ENCODE measurements at regions not wholly inside any gene's neighbourhood (a gene's known extent, or its start where the extent isn't known, plus 50 kb on each side); places are given as distances from the start of the nearest gene placed in this dataset.
A peak's percentile ranks its signal among the peaks of the same experiment; 100 is the strongest.
"Not testable (repeated sequence)": the region's sequence is repeated elsewhere in the genome, so short reads cannot be mapped to it uniquely, and the experiment has no call there.

DNA sequence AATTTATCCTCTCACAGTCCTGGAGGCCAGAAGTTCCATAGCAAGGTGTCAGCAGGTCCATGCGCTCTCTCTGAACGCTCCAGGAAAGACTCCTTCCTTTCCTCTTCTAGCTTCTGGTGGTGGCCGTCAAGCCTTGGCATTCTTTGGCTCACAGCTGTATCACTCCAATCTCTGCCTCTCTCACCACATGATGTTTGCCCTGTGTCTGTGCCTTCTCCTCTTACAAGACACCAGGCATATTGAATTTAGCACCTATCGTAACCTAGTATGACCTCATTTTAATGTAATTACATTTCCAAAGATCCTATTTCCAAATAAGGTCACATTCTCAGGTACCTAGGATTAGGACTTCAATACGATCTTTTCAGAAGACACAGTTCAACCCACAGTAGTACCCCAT is 428.5 kb downstream of the CD83 start:
- no peak for DNase-seq

DNA sequence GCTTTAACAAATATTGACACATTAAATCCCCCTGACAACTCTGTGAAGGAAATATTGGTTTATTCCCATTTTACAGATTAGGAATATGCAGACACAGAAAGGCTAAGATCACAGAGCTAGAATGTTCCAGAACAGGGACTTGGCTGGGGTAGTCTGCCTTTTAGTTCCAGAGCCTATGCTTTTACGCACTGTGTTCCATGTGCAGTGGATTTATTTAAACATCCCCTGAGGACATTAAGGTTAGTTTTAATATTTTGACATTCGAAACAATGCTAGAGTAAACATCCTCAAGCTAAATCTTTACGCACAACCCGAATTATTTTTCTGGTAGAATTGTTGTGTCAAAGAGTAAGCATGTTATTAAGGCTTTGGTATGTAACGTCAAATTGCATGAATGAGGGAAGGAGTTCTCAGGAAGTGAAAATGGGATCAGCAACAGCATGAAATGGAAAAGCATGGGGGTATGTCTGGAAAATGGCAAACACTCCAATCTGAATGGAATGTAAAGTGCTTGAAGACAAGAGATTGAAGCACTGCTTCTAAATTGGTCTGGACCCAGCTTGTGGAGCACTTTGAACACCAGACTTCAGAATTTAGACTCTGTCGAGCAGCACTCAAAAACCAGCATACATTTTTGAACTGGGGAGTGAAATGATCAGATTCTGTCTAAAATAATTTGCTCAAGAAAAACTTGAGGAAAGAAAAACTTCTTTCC is 429.9 kb downstream of the CD83 start:
- DNase-seq, result no peak

DNA sequence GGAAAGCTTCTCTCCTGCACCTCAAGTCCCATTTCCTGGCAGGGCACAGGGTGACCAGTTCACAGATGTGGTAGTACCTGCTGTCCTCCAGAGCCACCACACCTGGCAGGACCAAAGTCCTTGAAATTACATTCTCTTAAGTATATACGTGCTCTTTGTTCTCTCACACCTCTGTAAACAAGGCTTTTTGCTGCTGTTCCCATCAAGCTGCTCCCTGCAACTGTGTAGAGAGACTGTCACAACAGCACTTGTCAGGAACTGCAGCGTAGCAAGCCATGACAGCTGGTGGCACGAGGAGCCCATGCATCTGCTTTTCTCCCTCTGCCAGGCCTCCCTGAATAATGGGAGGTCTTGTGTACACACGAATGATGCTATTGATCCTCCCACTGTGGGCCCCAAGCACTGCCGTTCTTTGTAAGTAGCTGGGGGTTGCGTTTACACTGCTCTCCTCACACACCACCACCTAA is 431.8 kb downstream of the CD83 start:
- no peak for DNase-seq

- DNase-seq, result no peak
Measured at GRCh38 chr6:14549871-14550270, 432.3 kb downstream of the CD83 start.

DNA sequence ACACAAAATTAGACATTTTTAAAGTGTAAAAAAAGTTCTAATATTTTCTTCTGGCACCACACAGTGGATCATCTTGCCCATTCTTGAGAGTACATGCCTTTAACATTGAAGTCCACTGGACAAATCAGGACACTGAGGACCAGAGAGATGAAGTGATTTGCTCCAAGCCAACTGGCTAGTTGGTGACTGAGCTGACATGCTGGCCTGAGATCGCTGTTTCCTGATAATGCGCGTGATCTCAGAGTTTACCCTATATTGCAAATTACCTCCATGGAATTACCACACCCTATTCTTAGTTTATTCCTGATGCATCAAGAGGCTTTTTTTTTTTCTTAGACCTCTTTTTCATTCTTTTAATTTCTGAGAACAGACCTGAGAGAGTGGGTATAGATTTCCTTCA is 432.8 kb downstream of the CD83 start:
- DNase-seq, result no peak

GRCh38 chr6:14550822-14551221 is 433.2 kb downstream of the CD83 start:
- DNase-seq, result peak; percentile 37

- not testable (repeated sequence) for DNase-seq
Measured at GRCh38 chr6:14551601-14552000, 434.0 kb downstream of the CD83 start.

DNA sequence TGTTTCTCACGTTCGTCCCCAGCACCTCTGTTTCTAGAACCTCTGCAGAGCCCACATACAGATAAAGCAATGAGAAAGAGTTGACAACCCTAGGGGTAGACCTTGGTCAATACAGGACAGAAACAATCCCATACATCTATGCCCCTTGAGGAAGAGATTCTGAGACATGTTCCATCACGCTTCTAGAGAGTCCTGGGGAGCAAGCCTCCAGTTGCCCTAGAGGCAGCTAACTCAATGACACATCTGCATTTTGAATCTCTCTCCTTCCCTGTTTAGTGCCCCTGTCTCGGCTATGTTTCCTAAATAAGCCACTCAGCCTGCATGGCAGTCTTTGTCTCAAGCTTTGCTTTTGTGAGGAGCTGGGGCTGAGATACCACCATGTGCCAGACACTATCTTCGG is 435.3 kb downstream of the CD83 start:
- no peak for DNase-seq

GRCh38 chr6:14553515-14553914 is 435.9 kb downstream of the CD83 start:
- no peak for DNase-seq

DNA sequence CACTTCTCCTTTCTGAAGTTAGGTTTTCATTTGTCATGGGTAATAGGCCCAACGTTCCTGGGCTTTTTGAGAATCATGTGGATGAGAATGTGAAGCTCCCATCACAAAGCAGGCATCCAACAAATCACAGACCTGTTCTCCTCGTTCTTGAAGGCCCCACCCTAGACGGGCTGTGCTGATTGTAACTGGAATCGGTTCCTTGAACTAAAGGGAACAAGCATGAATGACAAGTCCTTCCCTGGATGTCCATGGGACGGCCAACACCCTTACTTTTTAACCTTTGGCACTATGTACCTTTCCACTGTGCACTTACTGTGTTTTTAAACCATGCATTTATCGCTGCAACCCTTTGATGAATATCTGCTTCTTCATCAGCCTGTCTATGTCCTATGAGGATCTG is 438.2 kb downstream of the CD83 start:
- DNase-seq, result no peak

DNA sequence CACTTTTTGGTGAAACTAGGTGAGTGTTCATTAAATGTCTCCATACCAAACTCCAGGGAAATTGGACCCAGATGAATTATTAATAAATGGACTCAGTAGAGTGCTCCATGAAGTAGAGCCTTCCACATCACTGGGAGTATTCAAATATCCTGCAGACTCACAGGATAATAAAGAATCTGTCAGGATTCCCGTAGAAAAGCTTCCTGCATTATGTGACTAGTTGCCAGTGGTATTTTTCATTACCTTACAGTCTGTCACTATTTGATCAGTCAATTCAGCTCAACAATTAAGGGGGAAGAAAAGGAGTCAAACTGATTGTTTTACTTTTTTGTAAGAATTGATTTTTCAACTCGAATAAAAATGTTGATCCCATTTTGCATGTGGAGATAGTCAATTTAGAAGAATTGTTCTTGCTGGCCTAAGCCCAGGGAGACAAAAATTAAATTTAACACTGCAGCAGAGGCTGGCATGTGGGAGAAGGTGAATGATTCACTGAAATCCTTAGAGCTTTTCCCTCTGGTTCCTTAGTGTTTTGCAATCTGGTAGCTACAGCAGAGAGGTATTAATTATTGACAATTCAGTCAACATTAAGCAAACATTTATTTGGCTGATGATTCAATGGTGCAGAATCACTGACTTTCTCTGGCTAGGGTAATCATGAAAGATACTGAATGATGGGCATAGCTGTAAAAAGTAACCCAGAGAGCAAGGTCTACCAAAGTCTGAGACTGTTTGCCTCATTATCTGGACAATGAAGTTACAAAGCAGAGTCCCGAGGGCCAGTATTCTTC is 442.4 kb downstream of the CD83 start:
- DNase-seq, result peak; percentile 17

DNA sequence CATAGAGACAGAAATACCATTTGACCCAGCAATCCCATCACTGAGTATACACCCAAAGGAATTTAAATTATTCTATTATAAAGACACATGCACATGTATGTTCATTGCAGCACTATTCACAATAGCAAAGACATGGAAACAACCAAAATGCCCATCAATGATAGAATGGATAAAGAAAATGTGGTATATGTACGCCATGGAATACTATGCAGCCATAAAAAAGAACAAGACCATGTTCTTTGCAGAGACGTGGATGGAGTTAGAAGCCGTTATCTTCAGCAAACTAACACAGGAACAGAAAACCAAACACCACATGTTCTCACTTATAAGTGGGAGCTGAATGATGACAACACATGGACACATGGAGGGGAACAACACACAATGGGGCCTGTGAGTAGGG is 444.0 kb downstream of the CD83 start:
- not testable (repeated sequence) for DNase-seq

- no peak for DNase-seq
Measured at GRCh38 chr6:14567842-14568241, 450.3 kb downstream of the CD83 start.

DNA sequence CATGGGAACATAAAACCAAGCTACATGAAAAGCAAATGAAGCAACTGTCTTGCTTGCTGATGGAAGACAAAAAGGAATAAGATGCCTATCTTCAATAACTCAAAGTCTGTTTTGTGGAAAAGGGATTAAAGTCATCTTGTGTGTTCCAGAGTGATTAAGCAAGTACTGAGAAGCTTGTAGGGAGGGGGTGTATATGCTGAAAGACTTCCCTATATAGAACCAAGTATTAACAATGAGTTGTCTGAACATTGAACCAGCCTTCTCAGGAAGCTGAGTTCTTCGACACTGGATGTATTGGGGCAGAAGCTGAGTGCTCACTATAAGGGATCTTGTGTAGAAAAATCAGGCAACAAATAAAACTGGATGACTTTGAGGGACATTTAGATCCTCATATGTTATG is 451.8 kb downstream of the CD83 start:
- no peak for DNase-seq

DNA sequence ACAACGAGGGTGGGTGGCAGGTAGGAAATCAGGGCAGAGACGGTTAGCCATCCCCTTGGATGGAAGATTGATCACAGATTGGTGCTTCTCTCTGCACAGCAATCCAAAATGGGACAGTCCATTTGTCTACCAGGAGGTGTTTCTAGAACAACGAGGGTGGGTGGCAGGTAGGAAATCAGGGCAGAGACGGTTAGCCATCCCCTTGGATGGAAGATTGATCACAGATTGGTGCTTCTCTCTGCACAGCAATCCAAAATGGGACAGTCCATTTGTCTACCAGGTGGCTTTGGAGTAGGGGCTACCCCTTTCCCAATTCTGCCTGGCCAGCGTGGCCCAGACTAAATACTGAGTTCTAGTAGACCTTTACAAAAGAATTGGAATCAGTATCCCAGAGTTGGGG is 452.3 kb downstream of the CD83 start:
- not testable (repeated sequence) for DNase-seq

DNA sequence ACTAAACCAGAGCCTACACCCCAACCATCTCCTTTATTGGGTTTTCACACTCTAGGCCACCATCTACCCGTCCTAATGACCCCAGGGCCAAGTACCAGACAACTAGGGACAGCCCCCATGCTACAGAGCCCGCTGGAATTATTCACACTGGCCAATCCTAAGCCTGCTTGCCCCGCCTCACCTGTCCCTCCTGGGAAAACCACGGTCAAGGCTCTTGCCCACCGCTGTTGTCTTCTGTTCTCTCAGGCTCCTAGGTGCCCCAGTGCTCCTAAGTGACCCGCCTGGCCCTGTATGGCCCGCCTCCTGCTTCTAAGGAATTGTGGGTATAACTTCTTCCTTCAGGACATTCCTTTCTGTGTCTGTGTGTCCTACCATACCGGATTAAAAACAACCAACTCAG is 453.4 kb downstream of the CD83 start:
- DNase-seq, result no peak

DNA sequence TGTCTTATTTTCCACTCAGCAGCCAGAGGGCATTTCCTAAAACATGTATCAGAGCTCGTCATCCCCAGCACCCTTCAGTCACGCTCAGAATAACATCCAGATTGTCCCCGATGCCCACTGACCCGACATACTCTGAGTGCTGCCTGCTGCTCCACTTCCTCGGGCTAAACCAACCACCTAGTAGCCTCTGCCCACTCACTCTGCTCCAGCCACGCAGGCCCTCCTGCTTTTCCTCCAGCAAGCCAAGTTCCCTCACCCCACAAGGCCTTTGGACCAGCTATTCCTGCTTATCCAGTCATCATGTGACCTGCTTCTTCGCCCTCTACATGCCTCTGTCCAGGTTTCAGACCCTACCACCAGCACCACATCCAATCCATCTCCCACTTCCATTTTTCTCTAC is 454.2 kb downstream of the CD83 start:
- no peak for DNase-seq

GRCh38 chr6:14573267-14573666 is 455.7 kb downstream of the CD83 start:
- DNase-seq, result no peak

DNA sequence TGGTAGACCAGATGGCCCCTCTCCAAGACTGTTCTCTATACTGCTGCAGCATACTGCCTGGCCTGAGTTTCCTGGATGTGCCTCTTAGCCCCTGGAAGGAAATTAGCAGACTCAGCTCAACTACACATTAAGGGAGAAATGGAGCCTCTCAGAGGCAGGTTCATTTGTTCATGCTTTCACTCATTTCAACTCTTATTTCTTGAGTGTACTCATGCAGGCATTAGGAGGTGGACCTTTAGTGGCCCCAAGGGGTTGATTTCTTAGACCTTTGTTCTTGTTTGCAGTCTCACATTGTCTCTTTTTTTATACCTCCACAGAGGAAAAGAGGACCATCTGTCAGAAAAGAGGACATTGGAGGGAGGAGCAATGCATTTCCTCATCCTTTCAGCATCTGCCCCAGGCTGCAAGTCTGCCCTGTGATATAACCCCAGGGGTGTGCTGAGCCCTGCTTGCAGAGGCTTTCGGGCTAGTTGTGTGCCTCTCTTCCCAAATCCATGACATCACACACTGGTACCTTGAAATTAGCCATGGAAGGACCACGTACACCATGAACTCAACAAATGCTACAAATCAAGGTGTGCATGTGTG is 456.2 kb downstream of the CD83 start:
- no peak for DNase-seq

GRCh38 chr6:14575961-14576360 is 458.4 kb downstream of the CD83 start:
- DNase-seq, result no peak

- DNase-seq, result no peak
Measured at GRCh38 chr6:14578994-14579393, 461.4 kb downstream of the CD83 start.

DNA sequence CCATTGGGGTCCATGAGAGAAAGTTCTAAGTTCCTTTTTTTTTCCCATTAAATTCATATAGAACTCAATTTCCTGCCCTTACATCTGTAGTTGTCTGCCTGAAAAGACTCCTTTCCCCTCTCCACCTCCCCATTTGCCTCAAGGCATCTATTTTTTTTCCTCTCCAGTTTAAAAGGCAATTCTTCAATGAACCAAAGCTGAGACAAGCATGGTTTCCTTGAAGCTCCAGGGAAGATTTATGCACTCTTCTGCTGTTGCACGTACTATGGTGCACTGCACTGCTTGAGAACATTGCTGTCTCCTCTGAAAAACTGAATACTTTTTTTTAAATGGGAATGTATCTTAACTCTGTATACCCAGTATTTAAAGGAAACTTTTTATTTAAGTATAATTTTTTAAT is 465.2 kb downstream of the CD83 start:
- DNase-seq, result no peak

DNA sequence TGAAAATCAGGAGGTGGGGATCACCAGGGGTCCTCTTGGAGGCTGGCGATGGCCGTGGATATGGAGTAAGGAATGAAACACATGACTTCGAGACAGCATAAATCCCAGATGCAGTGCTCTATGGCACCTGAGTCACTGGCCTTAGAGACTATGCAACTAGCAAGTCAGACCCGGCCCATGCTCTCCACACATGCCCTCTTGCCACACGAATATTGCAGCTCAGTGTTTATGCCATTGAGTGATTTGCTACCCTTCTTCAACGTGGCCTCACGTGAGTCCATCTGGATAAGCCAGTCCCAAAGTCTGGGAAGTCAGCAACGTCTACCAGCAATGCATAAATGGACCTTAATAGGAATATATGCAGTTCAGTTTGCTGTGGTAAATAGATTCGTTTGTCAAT is 466.3 kb downstream of the CD83 start:
- DNase-seq, result no peak

DNA sequence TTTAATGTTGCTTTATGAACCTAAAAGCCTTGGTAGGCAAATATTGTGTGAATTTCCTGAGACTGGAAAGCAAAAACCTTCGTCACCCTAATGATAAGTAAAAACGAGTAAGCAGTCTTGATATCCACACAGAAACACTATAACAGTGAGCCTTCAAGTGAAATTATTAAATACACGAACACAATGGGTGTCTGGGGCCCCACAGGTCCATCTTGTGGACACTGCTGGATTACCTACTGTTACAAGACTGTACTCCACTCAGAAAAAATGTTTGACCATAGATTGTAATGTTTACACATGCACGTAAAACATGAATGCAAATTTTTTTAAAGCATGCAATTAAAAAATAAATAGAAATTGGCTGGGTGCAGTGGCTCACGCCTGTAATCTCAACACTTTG is 466.9 kb downstream of the CD83 start:
- DNase-seq, result no peak

Data from fibroblast of skin of right quadriceps (primary cell).